GM08714 (cell line): ENCODE measurements at regions not wholly inside any gene's neighbourhood (a gene's known extent, or its start where the extent isn't known, plus 50 kb on each side); places are given as distances from the start of the nearest gene placed in this dataset.

ENCODE experiments used
- H3K4me3 ChIP-seq: fragments of 200-500 bp; sonication (Bioruptor generic); 2 replicates; pipeline ENCODE4 v1.5.1; 2014; ENCODE audit warnings: mild to moderate bottlenecking, low read length, inconsistent platforms
- ZNF274 ChIP-seq: IDR thresholded peaks from 2 replicates; pipeline ENCODE4 v1.6.1; 2012; ENCODE audit warnings: mild to moderate bottlenecking, low read depth, low read length

GRCh38 chr16:80442779-80443178 is 98.0 kb upstream of the DYNLRB2 start:
- TF ChIP-seq ZNF274, result no peak
- H3K4me3 ChIP-seq, result no peak overlapping the region

GRCh38 chr16:80441935-80442334 is 98.9 kb upstream of the DYNLRB2 start:
- H3K4me3 ChIP-seq, result no peak overlapping the region
- TF ChIP-seq ZNF274, result no peak

GRCh38 chr16:80440667-80441066 is 100.1 kb upstream of the DYNLRB2 start:
- no peak for TF ChIP-seq ZNF274
- no peak overlapping the region for H3K4me3 ChIP-seq

- no peak overlapping the region for H3K4me3 ChIP-seq
- no peak for TF ChIP-seq ZNF274
Observed at GRCh38 chr16:80437707-80438106, 103.1 kb upstream of the DYNLRB2 start.

GRCh38 chr16:80436510-80436909 is 104.3 kb upstream of the DYNLRB2 start:
- no peak for TF ChIP-seq ZNF274
- no peak overlapping the region for H3K4me3 ChIP-seq

- TF ChIP-seq ZNF274, result no peak
- no peak overlapping the region for H3K4me3 ChIP-seq
Observed at GRCh38 chr16:80433623-80434022, 107.2 kb upstream of the DYNLRB2 start.

- no peak for TF ChIP-seq ZNF274
- no peak overlapping the region for H3K4me3 ChIP-seq
Observed at GRCh38 chr16:80427795-80428194, 113.0 kb upstream of the DYNLRB2 start.

GRCh38 chr16:80418517-80419355 is 122.1 kb upstream of the DYNLRB2 start:
- no peak for TF ChIP-seq ZNF274
- no peak overlapping the region for H3K4me3 ChIP-seq

GRCh38 chr16:80417706-80418271 is 123.0 kb upstream of the DYNLRB2 start:
- no peak overlapping the region for H3K4me3 ChIP-seq
- no peak for TF ChIP-seq ZNF274

- no peak for TF ChIP-seq ZNF274
- no peak overlapping the region for H3K4me3 ChIP-seq
Observed at GRCh38 chr16:80408014-80408413, 132.8 kb upstream of the DYNLRB2 start.

GRCh38 chr16:80407265-80407987 is 133.4 kb upstream of the DYNLRB2 start:
- H3K4me3 ChIP-seq, result no peak overlapping the region
- no peak for TF ChIP-seq ZNF274

- TF ChIP-seq ZNF274, result no peak
- H3K4me3 ChIP-seq, result no peak overlapping the region
Observed at GRCh38 chr16:80404847-80405246, 135.9 kb upstream of the DYNLRB2 start.

- no peak for TF ChIP-seq ZNF274
- H3K4me3 ChIP-seq, result no peak overlapping the region
Observed at GRCh38 chr16:80403894-80404293, 136.9 kb upstream of the DYNLRB2 start.

GRCh38 chr16:80390871-80391489 is 149.8 kb upstream of the DYNLRB2 start:
- H3K4me3 ChIP-seq, result no peak overlapping the region
- TF ChIP-seq ZNF274, result no peak
